Body of pancreas (tissue), 4 donors: ENCODE measurements at regions not wholly inside any gene's neighbourhood (a gene's known extent, or its start where the extent isn't known, plus 50 kb on each side); places are given as distances from the start of the nearest gene placed in this dataset.

ENCODE experiments used
- ATAC-seq: fragments of 150-250 bp; one replicate; pipeline ENCODE4 v1.9.1; 2016
- DNase-seq, 4 donors: peaks; one replicate each; pipeline ENCODE4 v3.0.0-alpha.2; 2019
- H3K27ac ChIP-seq, 4 donors: fragments of 200-600 bp; sonication (generic); 1 replicate in 3 of 4; 2 replicates in 1 of 4; pipeline versions ENCODE4 v1.5.1 to v1.6.1; 2016 to 2019; ENCODE audit warnings: mild to moderate bottlenecking in 1 of 4, mixed read lengths in 1 of 4, moderate library complexity in 1 of 4
- H3K27me3 ChIP-seq, 2 donors: fragments of 200-600 bp; sonication (generic); one replicate each; pipeline ENCODE4 v1.6.0; 2016; ENCODE audit warnings: mild to moderate bottlenecking in 1 of 2
- H3K36me3 ChIP-seq, 2 donors: fragments of 200-600 bp; sonication (generic); replicated peaks in 1 of 2; 2 replicates each; pipeline ENCODE4 v1.5.1; 2016; ENCODE audit warnings: low read depth in 2 of 2; ENCODE audit not compliant: insufficient read depth in 1 of 2
- H3K4me1 ChIP-seq: fragments of 200-600 bp; sonication (generic); one replicate; pipeline ENCODE4 v1.6.0; 2016
- H3K4me3 ChIP-seq, 2 donors: fragments of 200-600 bp; sonication (generic); 1 replicate in 1 of 2; 2 replicates in 1 of 2; pipeline ENCODE4 v1.5.1; 2016 to 2019
- H3K9me3 ChIP-seq, 3 donors: fragments of 200-600 bp; sonication (generic); 1 replicate in 2 of 3; 2 replicates in 1 of 3; pipeline ENCODE4 v1.5.1; 2016
- CTCF ChIP-seq, 7 experiments: fragments of 450-650 bp in 4 of 7; fragments of 200-600 bp in 3 of 7; sonication (generic) in 3 of 7; IDR thresholded peaks; one replicate each; pipeline ENCODE4 v1.5.1; 2016 to 2019; ENCODE audit warnings: antibody characterized with exemption in 7 of 7
- POLR2A ChIP-seq, 3 donors: fragments of 450-650 bp; IDR thresholded peaks; one replicate each; pipeline ENCODE4 v1.6.1; 2016; ENCODE audit warnings: antibody characterized with exemption in 3 of 3, mild to moderate bottlenecking in 2 of 3
- WGBS, 2 donors: methylation state at CpG; one replicate each; pipeline ENCODE4 v1.1.5; 2017; 5-methylcytosine and 5-hydroxymethylcytosine counted together
- intact Hi-C: fragments of 100-400 bp; cut with DNase I; formaldehyde crosslinking; loops from one replicate; pipeline ENCODE4 v1.15.1; 2023

GRCh38 chr12:53860426-53861345 is 77.9 kb upstream of the HOXC13 start:
- 47 to 48% methylated on average over 2 of the region's 2 CpGs for WGBS, 2 donors

DNA sequence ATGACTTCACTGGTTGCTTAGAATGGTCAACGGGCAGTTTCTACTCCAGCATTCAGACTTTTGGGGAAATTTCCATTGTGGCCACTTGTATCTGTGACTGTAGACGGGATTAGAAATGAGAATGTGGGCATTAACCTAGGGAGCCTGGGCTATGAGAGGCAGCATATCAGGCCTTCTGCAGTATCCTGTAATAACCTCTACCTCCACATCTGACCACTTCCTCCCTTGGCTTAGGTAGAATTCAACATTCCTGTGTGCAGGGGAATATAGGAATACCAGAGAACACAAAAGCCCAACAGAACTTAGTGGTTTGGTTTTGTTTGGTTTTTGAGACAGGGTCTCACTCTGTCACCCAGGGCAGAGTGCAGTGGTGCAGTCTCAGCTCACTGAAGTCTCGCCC is 76.4 kb upstream of the HOXC13 start:
- no peaks in the 10 kb centered on the region for H3K36me3 ChIP-seq
- no peaks in the 10 kb centered on the region for H3K27me3 ChIP-seq
- intact Hi-C loops = no loop called here
- no peak overlapping the region for H3K4me3 ChIP-seq
- 36 to 44% methylated on average over 3 of the region's 3 CpGs for whole genome bisulfite sequencing, 2 donors
- DNase-seq (no peak), ATAC-seq (no peak)
- H3K4me1 ChIP-seq = no peaks in the 10 kb centered on the region
- TF ChIP-seq POLR2A (IDR thresholded peaks at IDR 0.05) (no peak), CTCF (IDR thresholded peaks at IDR 0.05) (no peak)
- H3K9me3 ChIP-seq = no peaks in the 10 kb centered on the region
- no peak overlapping the region for H3K27ac ChIP-seq

More at GRCh38 chr12:53860426-53861345, 77.9 kb upstream of the HOXC13 start:
- Histone ChIP-seq H3K9me3 (no peaks in the 10 kb centered on the region), H3K4me1 (no peaks in the 10 kb centered on the region), H3K36me3 (no peaks in the 10 kb centered on the region), H3K27me3 (no peaks in the 10 kb centered on the region), H3K4me3 (no peak overlapping the region), H3K27ac (no peak overlapping the region)
- TF ChIP-seq CTCF (IDR thresholded peaks at IDR 0.05) (no peak), POLR2A (IDR thresholded peaks at IDR 0.05) (no peak)
- intact Hi-C loops = no loop called here
- no peak for DNase-seq
- ATAC-seq = no peak

DNA sequence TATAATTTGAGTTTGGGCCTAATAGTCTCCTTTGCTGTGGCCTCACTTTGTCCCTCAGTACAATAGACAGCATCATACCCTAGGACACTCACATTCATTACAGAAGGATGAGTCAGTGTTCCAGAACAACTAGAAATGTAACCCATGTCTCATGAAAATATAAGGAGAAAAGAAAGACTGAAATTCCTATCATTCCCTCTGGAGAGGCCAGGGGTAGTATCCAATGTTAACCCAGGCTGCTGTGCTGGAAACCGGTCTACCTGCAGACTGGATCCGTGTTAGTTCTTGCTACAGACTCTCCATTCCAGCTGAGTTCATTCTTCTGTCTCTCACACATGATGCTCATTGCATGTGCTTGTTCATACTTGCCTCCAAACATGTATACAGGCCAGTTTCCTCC is 75.8 kb upstream of the HOXC13 start:
- TF ChIP-seq POLR2A (IDR thresholded peaks at IDR 0.05) (no peak), CTCF (IDR thresholded peaks at IDR 0.05) (no peak)
- 64 to 77% methylated on average over 2 of the region's 2 CpGs for WGBS, 2 donors
- Histone ChIP-seq H3K36me3 (no peaks in the 10 kb centered on the region), H3K4me3 (no peak overlapping the region), H3K4me1 (no peaks in the 10 kb centered on the region), H3K27ac (no peak overlapping the region), H3K9me3 (no peaks in the 10 kb centered on the region), H3K27me3 (no peaks in the 10 kb centered on the region)
- intact Hi-C loops = no loop called here
- DNase-seq (no peak), ATAC-seq (no peak)

DNA sequence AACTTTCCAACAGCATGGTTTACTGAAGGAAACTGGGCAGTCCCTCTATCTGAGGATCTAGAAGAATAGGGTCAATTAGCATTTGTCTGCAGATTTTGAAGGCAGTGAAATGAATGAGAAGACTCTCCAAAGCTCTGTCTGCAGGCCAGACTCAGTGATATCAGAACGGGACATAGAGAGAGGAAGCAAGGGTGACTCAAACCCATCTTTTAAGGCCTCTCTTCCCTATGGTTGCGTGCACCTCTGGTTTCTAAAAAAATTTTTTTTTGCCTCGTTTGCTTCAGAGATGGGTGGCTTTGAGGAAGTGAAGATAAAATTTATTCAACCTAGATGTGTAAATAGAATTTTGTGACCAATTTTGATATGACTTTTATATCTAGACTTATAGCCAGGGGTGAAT is 71.9 kb upstream of the HOXC13 start:
- WGBS, 2 donors = 66 to 71% methylated on average over 3 of the region's 3 CpGs

More for the DNA sequence above, 71.9 kb upstream of the HOXC13 start:
- no peak for ATAC-seq
- no peak for TF ChIP-seq POLR2A (IDR thresholded peaks at IDR 0.05)
- TF ChIP-seq CTCF (IDR thresholded peaks at IDR 0.05) = no peak
- intact Hi-C loops = no loop called here
- Histone ChIP-seq H3K27me3 (no peaks in the 10 kb centered on the region), H3K9me3 (no peaks in the 10 kb centered on the region), H3K4me3 (no peak overlapping the region), H3K27ac (no peak overlapping the region), H3K36me3 (no peaks in the 10 kb centered on the region), H3K4me1 (no peaks in the 10 kb centered on the region)
- DNase-seq = no peak
